GM12891 (cell line): ENCODE measurements at regions not wholly inside any gene's neighbourhood (a gene's known extent, or its start where the extent isn't known, plus 50 kb on each side); places are given as distances from the start of the nearest gene placed in this dataset.

Experiments used
- PAX5 ChIP-seq: IDR thresholded peaks from 2 replicates; pipeline ENCODE4 v1.6.1; 2011; ENCODE audit warnings: low read length, moderate library complexity, mild to moderate bottlenecking; ENCODE audit not compliant: insufficient read depth, severe bottlenecking
- POLR2A ChIP-seq: IDR thresholded peaks from 2 replicates; pipeline ENCODE4 v1.6.1; 2011; ENCODE audit warnings: low read depth, low read length, control low read depth
- POLR2AphosphoS5 ChIP-seq: IDR thresholded peaks from 2 replicates; pipeline ENCODE4 v1.6.1; 2011; ENCODE audit warnings: low read depth, low read length, control low read depth
- POU2F2 ChIP-seq: IDR thresholded peaks from 2 replicates; pipeline ENCODE4 v1.6.1; 2011; ENCODE audit warnings: low read depth, mild to moderate bottlenecking, control low read depth, low read length, moderate library complexity
- SPI1 ChIP-seq: IDR thresholded peaks from 2 replicates; pipeline ENCODE4 v1.6.1; 2011; ENCODE audit warnings: low read depth, low read length, control low read depth
- TAF1 ChIP-seq: IDR thresholded peaks from 2 replicates; pipeline ENCODE4 v1.6.1; 2011; ENCODE audit warnings: low read depth, low read length, control low read depth

- TF ChIP-seq POLR2A (no peak), POU2F2 (no peak), POLR2AphosphoS5 (no peak), PAX5 (no peak), SPI1 (no peak), TAF1 (no peak)
Observed at GRCh38 chr6:44545224-44545623, 157.7 kb downstream of the CDC5L start.
